Effector memory CD8-positive, alpha-beta T cell (primary cell): ENCODE measurements at regions not wholly inside any gene's neighbourhood (a gene's known extent, or its start where the extent isn't known, plus 50 kb on each side); places are given as distances from the start of the nearest gene placed in this dataset.

Experiments
- ATAC-seq: fragments of 150-1000 bp; cut with Tn5 transposase; replicated peaks from 2 replicates; pipeline ENCODE4 v1.10.0; 2021; ENCODE audit warnings: mild to moderate bottlenecking, moderate library complexity
- DNase-seq, 3 experiments: peaks; one replicate each; pipeline ENCODE4 v3.0.0; 2021
- H3K27ac Mint-ChIP-seq, 2 donors: one replicate each; pipeline ENCODE4 v1.8.0; 2022; ENCODE audit warnings: mild to moderate bottlenecking in 2 of 2, mixed read lengths in 2 of 2, moderate library complexity in 2 of 2
- H3K27me3 Mint-ChIP-seq, 2 donors: one replicate each; pipeline ENCODE4 v1.8.0; 2022; ENCODE audit warnings: mixed read lengths in 2 of 2
- H3K36me3 Mint-ChIP-seq: one replicate; pipeline ENCODE4 v1.8.0; 2022; ENCODE audit warnings: mild to moderate bottlenecking, moderate library complexity, mixed read lengths; ENCODE audit not compliant: insufficient read depth
- H3K4me1 Mint-ChIP-seq, 2 donors: one replicate each; pipeline ENCODE4 v1.8.0; 2022; ENCODE audit warnings: low read depth in 2 of 2, mixed read lengths in 2 of 2
- H3K4me3 Mint-ChIP-seq, 2 donors: one replicate each; pipeline ENCODE4 v1.8.0; 2022; ENCODE audit warnings: mild to moderate bottlenecking in 2 of 2, mixed read lengths in 2 of 2, moderate library complexity in 2 of 2
- H3K9me3 Mint-ChIP-seq, 2 donors: one replicate each; pipeline ENCODE4 v1.8.0; 2022; ENCODE audit warnings: mixed read lengths in 2 of 2

GRCh38 chr6:14373648-14374437 is 256.3 kb downstream of the CD83 start:
- peaks cover 2 to 12% of the 10 kb centered on the region in 2 donors for H3K4me1 Mint-ChIP-seq
- H3K27ac Mint-ChIP-seq, result no peak overlapping the region
- H3K36me3 Mint-ChIP-seq, result no peaks in the 10 kb centered on the region
- no peaks in the 10 kb centered on the region for H3K9me3 Mint-ChIP-seq
- DNase-seq (no peak), ATAC-seq (no peak)
- no peak overlapping the region for H3K4me3 Mint-ChIP-seq
- peaks cover 21 to 24% of the 10 kb centered on the region in 2 donors for H3K27me3 Mint-ChIP-seq

GRCh38 chr6:14375930-14376329 is 258.4 kb downstream of the CD83 start:
- Mint-ChIP-seq H3K9me3 (no peaks in the 10 kb centered on the region), H3K27ac (no peak overlapping the region), H3K36me3 (no peaks in the 10 kb centered on the region), H3K4me1 (peaks cover 2 to 11% of the 10 kb centered on the region in 2 donors), H3K27me3 (peaks cover 34 to 36% of the 10 kb centered on the region in 2 donors), H3K4me3 (no peak overlapping the region)
- DNase-seq (no peak), ATAC-seq (no peak)

GRCh38 chr6:14379568-14379967 is 262.0 kb downstream of the CD83 start:
- no peaks in the 10 kb centered on the region for H3K9me3 Mint-ChIP-seq
- no peak overlapping the region for H3K4me3 Mint-ChIP-seq
- ATAC-seq (no peak), DNase-seq (no peak)
- H3K27ac Mint-ChIP-seq, result no peak overlapping the region
- peaks cover 24 to 32% of the 10 kb centered on the region in 2 donors for H3K27me3 Mint-ChIP-seq
- no peaks in the 10 kb centered on the region for H3K36me3 Mint-ChIP-seq
- H3K4me1 Mint-ChIP-seq, result peaks cover 0 to 2% of the 10 kb centered on the region in 2 donors

DNA sequence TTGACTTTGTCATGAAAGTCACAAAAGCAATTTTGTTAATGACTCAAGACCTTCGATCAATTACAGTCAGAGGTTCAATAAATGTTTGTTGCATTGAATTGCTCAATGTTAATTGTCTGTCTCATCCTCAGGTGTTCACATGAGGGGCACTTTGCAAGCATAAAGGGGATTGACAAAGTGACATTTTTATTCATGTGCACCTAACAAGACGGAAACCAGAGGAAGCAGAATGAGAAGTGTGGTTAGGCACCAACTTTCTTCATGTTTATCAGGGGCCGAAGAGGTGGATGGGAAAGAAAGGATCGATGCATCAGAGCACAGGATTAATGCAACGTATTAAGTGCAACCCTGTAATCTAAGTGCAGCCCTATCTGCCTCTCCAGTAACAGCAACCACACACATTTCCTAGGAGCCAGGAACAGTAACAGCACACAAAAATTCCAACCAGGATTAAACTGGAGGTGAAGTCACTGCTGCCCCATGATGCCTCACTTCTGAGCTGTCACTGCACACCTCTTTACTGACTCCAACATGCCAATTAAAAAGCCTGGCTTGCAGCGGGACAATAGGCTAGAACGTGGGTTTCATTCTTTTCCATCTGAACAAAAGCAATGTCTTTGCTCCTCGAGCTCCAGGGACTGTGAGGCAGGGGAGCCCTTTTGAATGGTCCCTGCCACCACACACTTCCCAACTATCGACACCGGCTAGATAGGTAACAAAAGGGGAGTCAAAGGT is 262.7 kb downstream of the CD83 start:
- DNase-seq, result no peak
- H3K27me3 Mint-ChIP-seq, result peaks cover 24 to 32% of the 10 kb centered on the region in 2 donors
- no peak overlapping the region for H3K4me3 Mint-ChIP-seq
- peaks cover 0 to 2% of the 10 kb centered on the region in 2 donors for H3K4me1 Mint-ChIP-seq
- no peaks in the 10 kb centered on the region for H3K36me3 Mint-ChIP-seq
- no peak overlapping the region for H3K27ac Mint-ChIP-seq
- ATAC-seq, result no peak
- H3K9me3 Mint-ChIP-seq, result no peaks in the 10 kb centered on the region

DNA sequence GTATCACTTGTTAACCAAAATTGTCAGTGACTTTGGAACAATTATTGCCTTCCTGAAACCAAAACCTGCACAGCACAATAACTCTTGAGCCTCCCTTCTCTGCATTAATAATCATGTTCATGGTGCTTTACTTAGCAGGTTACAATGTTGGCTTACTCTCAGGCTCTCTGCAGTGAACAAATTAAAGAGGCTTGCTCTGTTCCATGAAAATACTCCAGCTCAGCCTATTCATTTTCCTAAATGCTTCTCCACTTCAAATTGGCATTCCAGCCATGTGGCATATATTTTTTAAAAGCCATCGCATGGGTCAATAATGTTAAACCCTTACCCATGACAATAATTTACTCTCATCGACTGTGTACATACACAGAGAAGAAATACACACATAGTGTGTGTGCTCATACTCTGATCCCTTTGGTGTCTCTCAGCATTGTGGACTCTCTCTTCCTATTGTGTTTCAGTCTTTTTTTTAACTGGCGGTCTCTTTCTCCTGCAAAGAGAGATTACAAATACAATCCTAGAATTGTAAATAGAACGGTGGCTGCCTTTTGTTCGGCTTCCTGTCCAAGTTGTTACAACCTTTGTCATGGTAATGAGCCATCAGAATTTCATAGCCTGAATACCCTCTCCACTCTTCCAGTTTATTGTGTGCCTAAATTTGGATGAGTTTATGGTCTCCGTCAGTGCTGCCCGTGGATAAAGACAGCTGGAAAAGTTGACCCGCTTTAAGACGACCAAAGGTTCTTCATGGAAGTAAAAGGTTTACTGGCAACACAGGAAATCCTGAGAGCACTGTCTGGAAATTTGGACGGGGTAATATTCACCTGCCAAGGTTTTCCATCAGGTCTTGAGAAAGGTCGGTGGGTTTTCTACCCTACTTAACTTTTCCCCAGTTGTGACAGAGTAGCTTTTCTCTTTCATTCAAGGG is 263.6 kb downstream of the CD83 start:
- Mint-ChIP-seq H3K27ac (no peak overlapping the region), H3K9me3 (no peaks in the 10 kb centered on the region), H3K27me3 (peaks cover 24 to 32% of the 10 kb centered on the region in 2 donors), H3K4me3 (no peak overlapping the region), H3K36me3 (no peaks in the 10 kb centered on the region), H3K4me1 (peaks cover 0 to 2% of the 10 kb centered on the region in 2 donors)
- ATAC-seq (no peak), DNase-seq (no peak)

DNA sequence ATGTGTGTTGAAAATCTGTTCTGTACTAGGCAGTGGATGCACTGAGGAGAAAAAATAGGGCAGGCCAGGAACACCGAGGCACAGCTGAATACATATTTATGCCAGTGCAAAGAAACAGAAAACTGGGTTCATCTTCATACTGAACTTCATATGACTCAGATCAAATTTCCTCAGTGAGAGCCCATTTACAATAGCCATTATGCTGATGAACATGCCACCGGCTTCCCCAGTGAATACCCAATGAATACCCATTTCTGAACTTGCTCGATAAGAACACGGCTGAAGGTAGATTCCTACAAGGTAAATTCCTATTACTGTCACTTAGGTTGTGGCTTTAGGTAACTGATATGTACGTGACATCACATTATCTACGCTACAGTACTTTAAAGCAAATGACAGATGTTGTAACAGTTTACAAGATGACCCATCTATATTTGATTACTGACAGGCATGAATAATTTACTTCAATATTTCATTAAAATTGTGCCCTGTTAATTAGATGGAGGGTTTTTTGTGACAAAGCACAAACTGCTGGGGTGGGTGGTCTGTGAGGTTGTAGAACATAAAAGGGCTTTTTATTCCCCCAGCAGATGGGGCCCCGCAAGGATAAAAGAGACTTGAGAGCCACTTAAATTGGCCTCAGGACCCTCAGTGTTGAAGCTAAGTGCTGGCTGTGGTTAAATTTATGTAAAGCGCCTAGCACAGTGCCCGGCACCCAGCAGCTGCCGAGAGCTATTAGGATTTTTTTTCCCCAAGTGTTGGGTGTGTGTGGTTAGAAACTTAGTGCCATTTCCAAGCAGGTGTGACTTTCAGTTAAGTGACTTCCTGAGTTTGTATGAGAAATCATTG is 264.5 kb downstream of the CD83 start:
- no peak overlapping the region for H3K4me3 Mint-ChIP-seq

DNA sequence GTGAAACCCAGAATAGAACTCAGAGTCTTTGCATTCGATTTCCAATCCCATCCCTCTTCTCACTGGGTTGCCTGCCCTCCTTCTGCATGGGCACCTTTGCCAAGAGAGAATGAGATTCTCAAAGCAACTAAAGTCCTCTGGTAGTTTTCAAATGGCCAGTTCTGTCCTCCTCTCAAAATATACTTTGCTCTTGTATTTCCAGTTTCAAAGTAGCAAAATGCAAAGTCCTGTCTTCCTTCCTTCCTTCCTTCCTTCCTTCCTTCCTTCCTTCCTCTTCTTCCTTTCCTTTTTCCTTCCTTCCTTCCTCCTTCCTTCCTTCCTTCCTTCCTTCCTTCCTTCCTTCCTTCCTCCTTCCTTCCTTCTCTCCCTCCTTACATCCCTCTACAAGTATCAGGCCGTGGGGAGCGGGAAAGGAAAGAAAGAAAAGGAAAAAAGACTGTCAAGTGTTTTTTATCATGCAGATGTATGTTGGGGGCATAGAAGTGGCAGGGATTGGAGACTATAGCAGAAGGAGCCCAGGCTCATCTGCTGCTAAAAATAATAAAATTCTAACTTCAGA is 265.2 kb downstream of the CD83 start:
- Mint-ChIP-seq H3K36me3 (no peaks in the 10 kb centered on the region), H3K4me3 (no peak overlapping the region), H3K27ac (no peak overlapping the region), H3K27me3 (peaks cover 20 to 24% of the 10 kb centered on the region in 2 donors), H3K4me1 (peaks cover 0 to 2% of the 10 kb centered on the region in 2 donors), H3K9me3 (no peaks in the 10 kb centered on the region)
- no peak for DNase-seq
- no peak for ATAC-seq

More for the DNA sequence above, 264.5 kb downstream of the CD83 start:
- Mint-ChIP-seq H3K9me3 (no peaks in the 10 kb centered on the region), H3K36me3 (no peaks in the 10 kb centered on the region), H3K4me1 (peaks cover 0 to 2% of the 10 kb centered on the region in 2 donors), H3K27me3 (peaks cover 24 to 25% of the 10 kb centered on the region in 2 donors), H3K27ac (no peak overlapping the region)
- DNase-seq (no peak), ATAC-seq (peak; percentile 41)

- H3K27ac Mint-ChIP-seq, result no peak overlapping the region
- no peaks in the 10 kb centered on the region for H3K36me3 Mint-ChIP-seq
- peaks cover 0 to 2% of the 10 kb centered on the region in 2 donors for H3K4me1 Mint-ChIP-seq
- H3K27me3 Mint-ChIP-seq, result peaks cover 20 to 21% of the 10 kb centered on the region in 2 donors
- DNase-seq (no peak), ATAC-seq (no peak)
- no peak overlapping the region for H3K4me3 Mint-ChIP-seq
- H3K9me3 Mint-ChIP-seq, result no peaks in the 10 kb centered on the region
Observed at GRCh38 chr6:14383393-14384174, 266.0 kb downstream of the CD83 start.

GRCh38 chr6:14384175-14384949 is 266.8 kb downstream of the CD83 start:
- H3K4me1 Mint-ChIP-seq, result peaks cover 0 to 2% of the 10 kb centered on the region in 2 donors
- no peaks in the 10 kb centered on the region for H3K36me3 Mint-ChIP-seq

DNA sequence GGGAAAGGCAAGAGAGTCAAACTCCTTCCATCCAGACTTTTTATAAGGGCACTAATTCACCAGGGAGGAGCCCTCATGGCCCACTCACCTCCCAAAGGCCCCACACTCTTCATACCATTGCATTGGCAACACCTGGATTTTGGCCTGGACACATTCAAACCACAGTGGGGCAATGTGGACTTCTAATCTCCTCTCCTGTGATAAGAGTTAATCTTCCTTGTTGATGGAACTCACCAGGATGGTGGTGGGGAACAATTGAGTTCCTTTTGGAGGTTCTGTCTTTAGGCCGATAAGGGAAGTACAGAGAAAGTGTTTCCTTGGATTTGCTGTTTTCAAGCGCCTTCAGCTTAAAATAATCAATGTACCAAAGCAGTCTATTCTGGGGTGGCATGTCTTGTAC is 268.7 kb downstream of the CD83 start:
- H3K4me1 Mint-ChIP-seq, result peaks cover 0 to 2% of the 10 kb centered on the region in 2 donors
- no peaks in the 10 kb centered on the region for H3K9me3 Mint-ChIP-seq
- peaks cover 2 to 5% of the 10 kb centered on the region in 2 donors for H3K27me3 Mint-ChIP-seq
- ATAC-seq, result no peak
- no peak for DNase-seq
- H3K36me3 Mint-ChIP-seq, result no peaks in the 10 kb centered on the region
- H3K4me3 Mint-ChIP-seq, result no peak overlapping the region
- no peak overlapping the region for H3K27ac Mint-ChIP-seq

More at GRCh38 chr6:14384175-14384949, 266.8 kb downstream of the CD83 start:
- no peaks in the 10 kb centered on the region for H3K9me3 Mint-ChIP-seq
- H3K4me3 Mint-ChIP-seq, result no peak overlapping the region
- H3K27me3 Mint-ChIP-seq, result peaks cover 18 to 20% of the 10 kb centered on the region in 2 donors
- DNase-seq (no peak), ATAC-seq (no peak)
- H3K27ac Mint-ChIP-seq, result no peak overlapping the region

- H3K27ac Mint-ChIP-seq, result no peak overlapping the region
- H3K4me1 Mint-ChIP-seq, result peaks cover 0 to 2% of the 10 kb centered on the region in 2 donors
- H3K4me3 Mint-ChIP-seq, result no peak overlapping the region
- no peaks in the 10 kb centered on the region for H3K36me3 Mint-ChIP-seq
- ATAC-seq (no peak), DNase-seq (no peak)
- H3K9me3 Mint-ChIP-seq, result no peaks in the 10 kb centered on the region
- peaks cover 0 to under 1% of the 10 kb centered on the region in 2 donors for H3K27me3 Mint-ChIP-seq
Observed at GRCh38 chr6:14386668-14387067, 269.1 kb downstream of the CD83 start.
